ENCODE measurements at regions not wholly inside any gene's neighbourhood (a gene's known extent, or its start where the extent isn't known, plus 50 kb on each side); places are given as distances from the start of the nearest gene placed in this dataset.

GRCh38 chr6:25013246-25013645 is 77.5 kb upstream of the RIPOR2 start:
- H3K27ac Mint-ChIP-seq = peak overlapping the region in 2 of 3 donors; percentile 96 to 98
- H3K4me3 ChIP-seq (ENCODE audit: low read depth, low read length) = no peak overlapping the region
- H3K36me3 Mint-ChIP-seq = no peaks in the 10 kb centered on the region
- H3K9me3 Mint-ChIP-seq = no peaks in the 10 kb centered on the region
- H3K4me1 ChIP-seq (ENCODE audit: control insufficient read depth, insufficient read depth, low read length, poor library complexity, severe bottlenecking) = peaks cover 71% of the 10 kb centered on the region
- peak overlapping the region; percentile 83 for H3K27ac ChIP-seq (ENCODE audit: insufficient read depth, low read length, poor library complexity, severe bottlenecking)
- H3K9me3 ChIP-seq (ENCODE audit: control insufficient read depth in 2 of 2, low read length in 2 of 2) = no peaks in the 10 kb centered on the region
- peaks cover 13% of the 10 kb centered on the region for H3K36me3 ChIP-seq (ENCODE audit: control insufficient read depth, insufficient read depth, low read length)
- DNase-seq (no peak), ATAC-seq (ENCODE audit: low read depth in 2 of 2) (no peak)
- H3K4me1 Mint-ChIP-seq = peaks cover 37 to 92% (median 72%) of the 10 kb centered on the region in 4 donors
- no peak overlapping the region for H3K4me3 Mint-ChIP-seq
- H3K27me3 Mint-ChIP-seq = no peaks in the 10 kb centered on the region
- H3K27me3 ChIP-seq (ENCODE audit: control insufficient read depth, insufficient read depth, low read length) = no peaks in the 10 kb centered on the region

DNA sequence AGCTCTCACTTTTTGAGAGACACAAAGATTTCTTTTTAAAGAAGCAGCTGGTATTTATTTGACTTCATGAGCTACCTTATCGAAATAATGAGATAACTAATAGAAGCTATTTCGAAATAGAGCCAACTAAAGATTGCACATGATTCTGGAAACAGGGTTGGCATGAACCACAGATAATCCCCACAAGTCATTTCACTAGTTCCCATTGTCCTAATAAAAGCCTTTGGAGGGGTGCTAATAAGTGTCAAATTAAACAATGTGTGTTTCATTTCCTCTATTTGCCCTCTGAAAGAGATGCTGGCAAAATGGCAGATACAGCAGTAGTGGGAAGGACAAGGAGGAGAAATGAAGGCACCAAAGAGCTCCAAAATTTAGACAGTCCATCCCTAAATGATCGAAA is 78.6 kb upstream of the RIPOR2 start:
- Mint-ChIP-seq H3K9me3 (no peaks in the 10 kb centered on the region), H3K27me3 (no peaks in the 10 kb centered on the region), H3K4me1 (peaks cover 31 to 81% (median 63%) of the 10 kb centered on the region in 4 donors), H3K4me3 (peak overlapping the region in 2 of 4 donors; percentile 23 to 47), H3K36me3 (no peaks in the 10 kb centered on the region), H3K27ac (peak overlapping the region; percentile 95 to 98 (median 96))
- DNase-seq (no peak), ATAC-seq (ENCODE audit: low read depth in 2 of 2) (no peak)
- Histone ChIP-seq H3K27me3 (ENCODE audit: control insufficient read depth, insufficient read depth, low read length) (no peaks in the 10 kb centered on the region), H3K4me3 (ENCODE audit: low read depth, low read length) (no peak overlapping the region), H3K36me3 (ENCODE audit: control insufficient read depth, insufficient read depth, low read length) (peaks cover 7% of the 10 kb centered on the region), H3K27ac (ENCODE audit: insufficient read depth, low read length, poor library complexity, severe bottlenecking) (peak overlapping the region; percentile 83), H3K4me1 (ENCODE audit: control insufficient read depth, insufficient read depth, low read length, poor library complexity, severe bottlenecking) (peaks cover 60% of the 10 kb centered on the region), H3K9me3 (ENCODE audit: control insufficient read depth in 2 of 2, low read length in 2 of 2) (no peaks in the 10 kb centered on the region)

- H3K27ac ChIP-seq (ENCODE audit: insufficient read depth, low read length, poor library complexity, severe bottlenecking) = peak overlapping the region; percentile 83
- ATAC-seq (ENCODE audit: low read depth in 2 of 2) (peak; percentile 77 to 82), DNase-seq (peak; percentile 36 to 81 (median 77))
- Mint-ChIP-seq H3K27me3 (no peaks in the 10 kb centered on the region), H3K4me1 (peaks cover 26 to 75% (median 58%) of the 10 kb centered on the region in 4 donors), H3K27ac (peak overlapping the region; percentile 95 to 98 (median 96)), H3K4me3 (peak overlapping the region; percentile 23 to 47 (median 38)), H3K9me3 (no peaks in the 10 kb centered on the region), H3K36me3 (no peaks in the 10 kb centered on the region)
- H3K9me3 ChIP-seq (ENCODE audit: control insufficient read depth in 2 of 2, low read length in 2 of 2) = no peaks in the 10 kb centered on the region
- peak overlapping the region; percentile 62 for H3K4me3 ChIP-seq (ENCODE audit: low read depth, low read length)
- H3K27me3 ChIP-seq (ENCODE audit: control insufficient read depth, insufficient read depth, low read length) = no peaks in the 10 kb centered on the region
- H3K36me3 ChIP-seq (ENCODE audit: control insufficient read depth, insufficient read depth, low read length) = peaks cover 7% of the 10 kb centered on the region
- H3K4me1 ChIP-seq (ENCODE audit: control insufficient read depth, insufficient read depth, low read length, poor library complexity, severe bottlenecking) = peaks cover 54% of the 10 kb centered on the region
Measured at GRCh38 chr6:25014791-25015560, 79.2 kb upstream of the RIPOR2 start.

DNA sequence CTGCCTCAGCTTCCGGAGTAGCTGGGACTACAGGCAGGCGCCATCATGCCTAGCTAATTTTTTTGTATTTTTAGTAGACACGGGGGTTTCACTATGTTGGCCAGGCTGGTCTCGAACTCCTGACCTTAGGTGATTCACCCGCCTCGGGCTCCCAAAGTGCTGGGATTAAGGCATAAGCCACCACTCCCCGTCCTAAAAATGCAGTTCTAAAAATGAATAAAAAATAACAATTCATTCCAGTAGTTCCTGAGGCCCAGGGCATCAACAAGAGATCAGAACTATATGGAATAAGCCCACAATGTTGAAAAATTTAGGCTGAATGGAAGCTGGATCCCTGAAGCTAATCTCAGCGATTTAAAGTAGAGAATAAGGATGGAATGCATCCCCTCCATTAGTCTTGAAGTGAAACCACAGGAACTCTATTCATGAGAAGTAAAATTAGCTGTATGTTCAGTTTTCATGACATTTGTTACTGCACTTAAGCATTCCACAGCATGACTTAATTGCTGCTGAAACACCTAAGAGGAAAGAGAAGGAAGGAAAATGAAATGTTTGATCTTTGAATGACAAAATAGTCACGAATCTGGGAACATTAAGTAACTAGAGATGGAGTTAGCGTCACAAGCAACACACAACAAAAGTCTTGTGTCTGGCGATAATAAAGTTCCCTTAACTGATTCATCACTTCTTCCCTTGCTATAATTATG is 80.4 kb upstream of the RIPOR2 start:
- H3K36me3 Mint-ChIP-seq = no peaks in the 10 kb centered on the region
- ATAC-seq (ENCODE audit: low read depth in 2 of 2) (no peak), DNase-seq (no peak)
- peaks cover 31 to 75% (median 61%) of the 10 kb centered on the region in 4 donors for H3K4me1 Mint-ChIP-seq
- Histone ChIP-seq H3K4me3 (ENCODE audit: low read depth, low read length) (no peak overlapping the region), H3K27me3 (ENCODE audit: control insufficient read depth, insufficient read depth, low read length) (no peaks in the 10 kb centered on the region), H3K4me1 (ENCODE audit: control insufficient read depth, insufficient read depth, low read length, poor library complexity, severe bottlenecking) (peaks cover 49% of the 10 kb centered on the region), H3K36me3 (ENCODE audit: control insufficient read depth, insufficient read depth, low read length) (peaks cover 7% of the 10 kb centered on the region), H3K27ac (ENCODE audit: insufficient read depth, low read length, poor library complexity, severe bottlenecking) (peak overlapping the region; percentile 83), H3K9me3 (ENCODE audit: control insufficient read depth in 2 of 2, low read length in 2 of 2) (no peaks in the 10 kb centered on the region)
- no peaks in the 10 kb centered on the region for H3K27me3 Mint-ChIP-seq
- peak overlapping the region; percentile 63 to 98 (median 65) for H3K27ac Mint-ChIP-seq
- H3K4me3 Mint-ChIP-seq = no peak overlapping the region
- no peaks in the 10 kb centered on the region for H3K9me3 Mint-ChIP-seq

DNA sequence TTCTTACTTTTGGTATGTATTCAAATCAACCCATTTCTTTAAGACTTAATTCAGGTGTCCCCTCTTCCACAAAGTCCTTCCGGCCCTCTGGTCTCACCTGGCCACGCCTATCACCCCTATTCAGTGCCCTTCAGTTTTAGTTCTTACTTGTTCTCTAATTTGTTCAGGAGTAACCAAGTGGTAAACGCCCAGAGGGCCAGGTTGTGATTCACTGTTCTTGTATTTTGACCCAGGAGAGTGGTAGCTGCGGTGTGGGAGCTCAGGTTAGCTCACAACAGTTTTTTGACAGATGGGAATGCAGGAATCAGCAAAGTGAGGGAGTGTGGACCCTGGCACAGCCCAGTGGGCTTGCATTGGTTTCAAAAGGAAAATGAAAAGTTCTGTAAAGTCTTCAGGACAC is 81.7 kb upstream of the RIPOR2 start:
- H3K36me3 Mint-ChIP-seq = no peaks in the 10 kb centered on the region
- Histone ChIP-seq H3K36me3 (ENCODE audit: control insufficient read depth, insufficient read depth, low read length) (peaks cover 5% of the 10 kb centered on the region), H3K4me1 (ENCODE audit: control insufficient read depth, insufficient read depth, low read length, poor library complexity, severe bottlenecking) (peaks cover 43% of the 10 kb centered on the region), H3K27ac (ENCODE audit: insufficient read depth, low read length, poor library complexity, severe bottlenecking) (peak overlapping the region; percentile 63), H3K9me3 (ENCODE audit: control insufficient read depth in 2 of 2, low read length in 2 of 2) (no peaks in the 10 kb centered on the region), H3K27me3 (ENCODE audit: control insufficient read depth, insufficient read depth, low read length) (no peaks in the 10 kb centered on the region), H3K4me3 (ENCODE audit: low read depth, low read length) (peak overlapping the region; percentile 49)
- H3K27me3 Mint-ChIP-seq = no peaks in the 10 kb centered on the region
- H3K27ac Mint-ChIP-seq = peak overlapping the region; percentile 92 to 98 (median 96)
- H3K4me1 Mint-ChIP-seq = peaks cover 28 to 76% (median 55%) of the 10 kb centered on the region in 4 donors
- no peak for ATAC-seq (ENCODE audit: low read depth in 2 of 2)
- peak overlapping the region; percentile 34 to 70 (median 46) for H3K4me3 Mint-ChIP-seq
- no peak for DNase-seq
- H3K9me3 Mint-ChIP-seq = no peaks in the 10 kb centered on the region

DNA sequence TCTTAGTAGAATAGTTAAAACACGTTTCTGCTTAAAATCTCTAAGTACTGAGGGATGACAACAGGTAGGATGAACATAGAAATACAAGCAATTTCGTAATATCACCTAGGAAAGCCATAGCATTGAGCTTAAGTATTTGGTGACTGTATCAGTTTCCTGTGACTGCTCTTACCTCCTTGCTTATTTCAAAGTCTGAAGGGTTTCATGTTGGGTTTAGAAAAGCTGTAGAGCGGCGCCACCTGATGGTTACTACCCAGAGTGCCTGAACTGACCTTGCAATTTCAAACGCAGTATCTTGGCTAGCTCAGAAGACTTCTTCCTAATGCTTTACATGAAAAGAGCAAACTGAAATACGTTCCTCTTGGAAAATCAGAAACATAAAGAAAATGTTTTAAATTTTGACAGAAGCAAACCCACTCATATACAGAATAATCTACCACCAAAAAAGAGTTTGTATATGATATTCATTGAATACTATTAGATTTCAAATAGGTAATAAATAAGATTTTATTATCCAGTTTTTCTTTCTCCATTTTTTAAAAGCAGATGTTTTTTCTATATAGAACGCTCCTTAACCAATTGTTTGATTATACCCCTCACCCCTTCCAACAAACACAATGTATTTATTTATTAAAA is 82.3 kb upstream of the RIPOR2 start:
- Mint-ChIP-seq H3K4me3 (peak overlapping the region; percentile 34 to 70 (median 46)), H3K27me3 (no peaks in the 10 kb centered on the region), H3K36me3 (peaks cover 2% of the 10 kb centered on the region), H3K4me1 (peaks cover 26 to 70% (median 53%) of the 10 kb centered on the region in 4 donors), H3K27ac (peak overlapping the region; percentile 92 to 98 (median 96)), H3K9me3 (no peaks in the 10 kb centered on the region)
- peak overlapping the region; percentile 49 for H3K4me3 ChIP-seq (ENCODE audit: low read depth, low read length)
- peaks cover 38% of the 10 kb centered on the region for H3K4me1 ChIP-seq (ENCODE audit: control insufficient read depth, insufficient read depth, low read length, poor library complexity, severe bottlenecking)
- ATAC-seq (ENCODE audit: low read depth in 2 of 2) (peak; percentile 82 to 87), DNase-seq (peak; percentile 62 to 91 (median 77))
- peaks cover 5% of the 10 kb centered on the region for H3K36me3 ChIP-seq (ENCODE audit: control insufficient read depth, insufficient read depth, low read length)
- no peaks in the 10 kb centered on the region for H3K9me3 ChIP-seq (ENCODE audit: control insufficient read depth in 2 of 2, low read length in 2 of 2)
- no peaks in the 10 kb centered on the region for H3K27me3 ChIP-seq (ENCODE audit: control insufficient read depth, insufficient read depth, low read length)
- peak overlapping the region; percentile 63 for H3K27ac ChIP-seq (ENCODE audit: insufficient read depth, low read length, poor library complexity, severe bottlenecking)

DNA sequence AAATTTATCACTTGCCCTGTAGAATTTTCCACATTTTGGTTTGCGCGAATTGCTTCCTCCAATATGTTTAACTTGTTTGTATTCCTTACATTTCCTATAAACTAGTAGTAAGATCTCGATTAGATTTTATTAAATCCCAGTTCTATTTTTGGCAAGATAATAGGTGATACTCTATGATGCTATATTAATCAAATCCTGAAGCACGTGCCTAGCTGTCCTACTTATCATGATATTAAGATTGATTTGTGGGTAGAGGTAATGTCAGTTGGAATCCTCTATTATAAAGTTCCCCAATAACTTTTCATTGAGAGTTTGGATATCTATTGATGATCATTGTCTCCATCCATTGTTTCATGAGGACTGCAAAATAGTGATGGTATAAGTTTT is 82.8 kb upstream of the RIPOR2 start:
- no peaks in the 10 kb centered on the region for H3K9me3 ChIP-seq (ENCODE audit: control insufficient read depth in 2 of 2, low read length in 2 of 2)
- ATAC-seq (ENCODE audit: low read depth in 2 of 2) (no peak), DNase-seq (no peak)
- Mint-ChIP-seq H3K27ac (no peak overlapping the region), H3K9me3 (no peaks in the 10 kb centered on the region), H3K4me1 (peaks cover 26 to 65% (median 51%) of the 10 kb centered on the region in 4 donors), H3K4me3 (no peak overlapping the region), H3K36me3 (peaks cover 3% of the 10 kb centered on the region), H3K27me3 (no peaks in the 10 kb centered on the region)
- peaks cover 9% of the 10 kb centered on the region for H3K36me3 ChIP-seq (ENCODE audit: control insufficient read depth, insufficient read depth, low read length)
- H3K27me3 ChIP-seq (ENCODE audit: control insufficient read depth, insufficient read depth, low read length) = no peaks in the 10 kb centered on the region
- peaks cover 38% of the 10 kb centered on the region for H3K4me1 ChIP-seq (ENCODE audit: control insufficient read depth, insufficient read depth, low read length, poor library complexity, severe bottlenecking)
- H3K27ac ChIP-seq (ENCODE audit: insufficient read depth, low read length, poor library complexity, severe bottlenecking) = no peak overlapping the region
- H3K4me3 ChIP-seq (ENCODE audit: low read depth, low read length) = no peak overlapping the region
